ENCODE measurements at regions not wholly inside any gene's neighbourhood (a gene's known extent, or its start where the extent isn't known, plus 50 kb on each side); places are given as distances from the start of the nearest gene placed in this dataset.

DNA sequence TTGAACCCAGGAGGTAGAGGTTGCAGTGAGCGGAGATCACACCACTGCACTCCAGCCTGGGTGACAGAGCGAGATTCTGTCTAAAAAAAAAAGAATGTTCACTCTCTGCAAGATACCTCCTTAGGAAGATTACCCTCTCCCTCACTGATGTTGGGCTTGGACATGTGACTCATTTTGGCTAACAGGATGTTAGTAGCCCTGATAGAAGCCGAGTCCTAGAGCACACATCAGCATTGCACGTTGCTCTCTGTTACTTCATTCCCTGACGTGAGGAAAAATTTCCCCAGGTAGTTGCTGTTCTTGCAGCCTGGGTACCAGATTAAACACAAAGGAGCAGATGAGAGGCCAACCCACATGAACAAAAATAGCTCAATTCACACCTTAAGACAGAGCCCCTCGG, 78.1 kb upstream of the PRICKLE2 start:
- H3K4me3 ChIP-seq (ENCODE audit: control insufficient read depth, low read depth, low read length) = no peak overlapping the region
- DNase-seq (ENCODE audit: low read depth) = peak; percentile 39
- TF ChIP-seq, protein P1, sequence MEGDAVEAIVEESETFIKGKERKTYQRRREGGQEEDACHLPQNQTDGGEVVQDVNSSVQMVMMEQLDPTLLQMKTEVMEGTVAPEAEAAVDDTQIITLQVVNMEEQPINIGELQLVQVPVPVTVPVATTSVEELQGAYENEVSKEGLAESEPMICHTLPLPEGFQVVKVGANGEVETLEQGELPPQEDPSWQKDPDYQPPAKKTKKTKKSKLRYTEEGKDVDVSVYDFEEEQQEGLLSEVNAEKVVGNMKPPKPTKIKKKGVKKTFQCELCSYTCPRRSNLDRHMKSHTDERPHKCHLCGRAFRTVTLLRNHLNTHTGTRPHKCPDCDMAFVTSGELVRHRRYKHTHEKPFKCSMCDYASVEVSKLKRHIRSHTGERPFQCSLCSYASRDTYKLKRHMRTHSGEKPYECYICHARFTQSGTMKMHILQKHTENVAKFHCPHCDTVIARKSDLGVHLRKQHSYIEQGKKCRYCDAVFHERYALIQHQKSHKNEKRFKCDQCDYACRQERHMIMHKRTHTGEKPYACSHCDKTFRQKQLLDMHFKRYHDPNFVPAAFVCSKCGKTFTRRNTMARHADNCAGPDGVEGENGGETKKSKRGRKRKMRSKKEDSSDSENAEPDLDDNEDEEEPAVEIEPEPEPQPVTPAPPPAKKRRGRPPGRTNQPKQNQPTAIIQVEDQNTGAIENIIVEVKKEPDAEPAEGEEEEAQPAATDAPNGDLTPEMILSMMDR (conservative IDR thresholded peaks at IDR 0.05; ENCODE audit: control insufficient read depth, insufficient read depth, low read depth, low read length) = no peak

DNA sequence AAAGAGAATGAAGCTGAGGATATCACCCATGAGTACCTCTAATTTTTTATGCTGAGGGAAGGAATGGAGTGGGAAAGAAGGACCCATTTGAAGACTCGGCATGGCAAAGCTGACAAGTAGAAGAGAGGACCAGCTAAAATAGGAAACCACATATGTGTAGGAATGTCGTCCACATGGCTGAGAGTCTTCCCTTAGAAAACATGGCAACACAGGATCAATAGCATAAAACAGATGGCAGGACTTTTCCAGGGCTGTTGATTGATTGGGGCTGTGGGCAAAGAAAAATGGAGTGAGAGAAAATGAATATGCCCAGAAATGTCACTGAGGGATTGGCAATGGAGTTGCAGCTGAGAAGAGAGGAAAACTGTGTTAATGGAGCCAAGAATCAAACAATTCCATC, 76.2 kb upstream of the PRICKLE2 start:
- no peak for DNase-seq (ENCODE audit: low read depth)
- TF ChIP-seq, protein P1 (conservative IDR thresholded peaks at IDR 0.05; ENCODE audit: control insufficient read depth, insufficient read depth, low read depth, low read length) = no peak
- no peak overlapping the region for H3K4me3 ChIP-seq (ENCODE audit: control insufficient read depth, low read depth, low read length)

DNA sequence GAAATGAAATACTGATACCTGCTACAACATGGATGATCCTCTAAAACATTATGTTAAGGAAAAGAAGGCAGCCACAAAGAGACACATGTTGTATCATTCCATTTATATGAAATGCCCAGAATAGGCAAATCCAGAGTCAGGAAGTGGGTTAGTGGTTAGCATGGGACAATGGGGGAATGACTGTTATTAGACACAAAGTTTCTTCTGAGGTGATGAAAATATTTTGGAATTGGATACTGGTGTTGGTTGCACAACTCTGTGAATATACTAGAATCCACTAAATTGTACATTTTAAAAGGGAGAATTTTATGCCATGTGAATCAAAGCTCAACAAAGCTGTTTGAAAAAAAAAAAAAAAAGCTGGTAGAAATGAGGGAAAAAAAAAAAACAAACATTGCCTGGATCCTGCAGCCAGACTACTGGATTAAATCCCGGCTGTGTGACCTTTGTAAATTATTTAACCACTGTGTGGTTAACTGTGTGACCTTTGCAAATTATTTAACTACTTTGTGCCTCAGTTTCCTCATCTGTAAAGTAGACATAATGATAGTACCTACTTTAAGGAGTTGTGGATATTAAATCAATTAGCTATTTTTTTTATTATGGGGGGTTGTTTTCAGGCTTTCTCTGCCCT, 75.6 kb upstream of the PRICKLE2 start:
- DNase-seq (ENCODE audit: low read depth) = peak; percentile 92
- TF ChIP-seq, protein P1 (conservative IDR thresholded peaks at IDR 0.05; ENCODE audit: control insufficient read depth, insufficient read depth, low read depth, low read length) = no peak
- H3K4me3 ChIP-seq (ENCODE audit: control insufficient read depth, low read depth, low read length) = no peak overlapping the region

DNA sequence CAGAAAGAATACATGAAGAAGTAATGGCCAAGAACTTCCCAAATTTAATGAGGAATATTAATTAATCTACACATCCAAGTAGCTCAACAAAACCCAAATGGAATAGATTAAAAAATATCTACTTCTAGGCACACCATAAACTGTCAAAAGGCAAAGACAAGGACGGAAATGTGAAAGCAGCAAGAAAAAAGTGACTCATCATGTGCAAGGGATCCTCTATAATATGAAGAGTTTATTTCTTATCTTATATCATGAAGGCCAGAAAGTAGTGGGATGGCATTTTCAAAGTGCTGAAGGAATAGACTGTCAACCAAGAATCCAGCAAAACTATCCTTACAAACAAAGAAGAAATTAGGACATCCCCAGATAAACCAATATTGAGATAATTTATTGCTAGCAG, 73.9 kb upstream of the PRICKLE2 start:
- TF ChIP-seq, protein P1 (conservative IDR thresholded peaks at IDR 0.05; ENCODE audit: control insufficient read depth, insufficient read depth, low read depth, low read length) = no peak
- H3K4me3 ChIP-seq (ENCODE audit: control insufficient read depth, low read depth, low read length) = no peak overlapping the region
- DNase-seq (ENCODE audit: low read depth) = no peak

DNA sequence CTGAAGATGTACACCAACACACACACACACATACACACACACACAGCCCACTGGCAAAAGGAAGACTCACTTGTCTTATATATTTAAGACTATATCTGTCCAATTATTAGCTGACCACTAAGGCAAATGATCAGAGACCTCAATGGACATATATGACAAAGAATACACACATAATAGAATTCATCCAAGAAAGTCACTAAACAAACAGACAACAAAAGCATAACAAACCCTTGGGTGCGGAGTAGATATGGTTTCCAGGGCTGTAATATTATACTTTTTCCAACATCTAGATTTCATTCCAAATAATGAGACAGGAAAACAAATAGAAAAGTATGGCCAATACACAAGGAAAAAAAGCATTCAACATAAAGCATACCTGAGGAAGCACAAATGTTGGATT, 72.3 kb upstream of the PRICKLE2 start:
- TF ChIP-seq, protein P1 (conservative IDR thresholded peaks at IDR 0.05; ENCODE audit: control insufficient read depth, insufficient read depth, low read depth, low read length) = no peak
- DNase-seq (ENCODE audit: low read depth) = no peak
- H3K4me3 ChIP-seq (ENCODE audit: control insufficient read depth, low read depth, low read length) = no peak overlapping the region

DNA sequence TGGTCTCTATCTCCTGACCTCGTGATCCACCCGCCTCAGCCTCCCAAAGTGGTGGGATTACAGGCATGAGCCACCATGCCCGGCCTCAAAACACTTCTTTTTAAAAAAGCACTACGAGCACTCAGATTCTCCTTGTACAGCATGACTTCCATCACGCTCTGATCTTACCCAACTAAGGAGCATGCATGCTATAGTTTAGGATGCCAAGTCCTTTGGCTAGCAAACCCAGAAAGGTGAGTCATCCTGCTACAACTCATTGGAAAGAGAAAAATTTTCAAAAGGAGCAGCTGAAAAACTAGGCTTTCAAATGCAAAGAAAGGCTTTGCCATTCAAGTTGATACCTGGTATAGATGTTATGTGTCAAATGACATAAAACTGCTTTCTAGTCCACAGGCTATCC, 70.3 kb upstream of the PRICKLE2 start:
- DNase-seq (ENCODE audit: low read depth) = peak; percentile 94
- TF ChIP-seq, protein P1 (conservative IDR thresholded peaks at IDR 0.05; ENCODE audit: control insufficient read depth, insufficient read depth, low read depth, low read length) = no peak
- no peak overlapping the region for H3K4me3 ChIP-seq (ENCODE audit: control insufficient read depth, low read depth, low read length)

DNA sequence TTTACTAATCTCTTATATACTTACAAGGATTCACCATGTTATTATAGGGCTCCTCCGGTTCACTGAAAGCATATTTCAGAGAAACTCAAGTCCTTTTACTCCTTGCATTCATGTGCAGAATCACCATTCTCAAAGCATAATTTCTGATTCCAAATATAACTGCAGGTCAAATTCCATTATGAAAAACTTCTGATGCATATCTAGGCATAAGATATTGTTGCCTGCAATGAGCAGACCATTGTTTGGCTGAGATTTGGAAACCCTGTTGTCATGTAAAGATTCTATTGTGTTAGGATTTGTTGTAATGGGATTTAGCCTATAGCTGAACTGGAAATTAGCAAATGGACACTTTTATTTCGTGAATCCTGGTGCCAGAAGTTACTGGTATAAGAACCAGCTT, 69.5 kb upstream of the PRICKLE2 start:
- DNase-seq (ENCODE audit: low read depth) = no peak

More for the DNA sequence above, 69.5 kb upstream of the PRICKLE2 start:
- H3K4me3 ChIP-seq (ENCODE audit: control insufficient read depth, low read depth, low read length) = no peak overlapping the region
- TF ChIP-seq, protein P1 (conservative IDR thresholded peaks at IDR 0.05; ENCODE audit: control insufficient read depth, insufficient read depth, low read depth, low read length) = no peak

All from fibroblast of mammary gland (primary cell).